ENCODE measurements at regions not wholly inside any gene's neighbourhood (a gene's known extent, or its start where the extent isn't known, plus 50 kb on each side); places are given as distances from the start of the nearest gene placed in this dataset.

GRCh38 chr4:10951306-10951705 is 266.7 kb upstream of the CLNK start:
- DNase-seq (ENCODE audit: low read depth in 4 of 4, low spot score in 3 of 4): no peak

GRCh38 chr4:10949039-10949733 is 264.6 kb upstream of the CLNK start:
- DNase-seq (ENCODE audit: low read depth in 4 of 4, low spot score in 3 of 4): no peak

GRCh38 chr4:10947898-10948297 is 263.3 kb upstream of the CLNK start:
- DNase-seq (ENCODE audit: low read depth in 4 of 4, low spot score in 3 of 4): no peak

- DNase-seq (ENCODE audit: low read depth in 4 of 4, low spot score in 3 of 4): no peak
Measured at GRCh38 chr4:10944321-10944720, 259.8 kb upstream of the CLNK start.

- DNase-seq (ENCODE audit: low read depth in 4 of 4, low spot score in 3 of 4): no peak
Measured at GRCh38 chr4:10942156-10942555, 257.6 kb upstream of the CLNK start.

- no peak for DNase-seq (ENCODE audit: low read depth in 4 of 4, low spot score in 3 of 4)
Measured at GRCh38 chr4:10929818-10930217, 245.2 kb upstream of the CLNK start.

- DNase-seq (ENCODE audit: low read depth in 4 of 4, low spot score in 3 of 4): no peak
Measured at GRCh38 chr4:10925996-10926395, 241.4 kb upstream of the CLNK start.

- no peak for DNase-seq (ENCODE audit: low read depth in 4 of 4, low spot score in 3 of 4)
Measured at GRCh38 chr4:10924274-10924673, 239.7 kb upstream of the CLNK start.

GRCh38 chr4:10917566-10917965 is 233.0 kb upstream of the CLNK start:
- peak in 3 of 4 donors; percentile 12 to 36 (median 20) for DNase-seq (ENCODE audit: low read depth in 4 of 4, low spot score in 3 of 4)

GRCh38 chr4:10898072-10898471 is 213.5 kb upstream of the CLNK start:
- DNase-seq (ENCODE audit: low read depth in 4 of 4, low spot score in 3 of 4): no peak

- DNase-seq (ENCODE audit: low read depth in 4 of 4, low spot score in 3 of 4): no peak
Measured at GRCh38 chr4:10897076-10897475, 212.5 kb upstream of the CLNK start.

GRCh38 chr4:10893395-10893794 is 208.8 kb upstream of the CLNK start:
- no peak for DNase-seq (ENCODE audit: low read depth in 4 of 4, low spot score in 3 of 4)

- DNase-seq (ENCODE audit: low read depth in 4 of 4, low spot score in 3 of 4): no peak
Measured at GRCh38 chr4:10891866-10892265, 207.3 kb upstream of the CLNK start.

- no peak for DNase-seq (ENCODE audit: low read depth in 4 of 4, low spot score in 3 of 4)
Measured at GRCh38 chr4:10889819-10890218, 205.3 kb upstream of the CLNK start.

- no peak for DNase-seq (ENCODE audit: low read depth in 4 of 4, low spot score in 3 of 4)
Measured at GRCh38 chr4:10879411-10880110, 195.0 kb upstream of the CLNK start.

GRCh38 chr4:10878861-10879260 is 194.3 kb upstream of the CLNK start:
- DNase-seq (ENCODE audit: low read depth in 4 of 4, low spot score in 3 of 4): no peak

GRCh38 chr4:10877076-10877475 is 192.5 kb upstream of the CLNK start:
- DNase-seq (ENCODE audit: low read depth in 4 of 4, low spot score in 3 of 4): no peak

- no peak for DNase-seq (ENCODE audit: low read depth in 4 of 4, low spot score in 3 of 4)
Measured at GRCh38 chr4:10875144-10875799, 190.7 kb upstream of the CLNK start.

GRCh38 chr4:10873809-10874208 is 189.2 kb upstream of the CLNK start:
- no peak for DNase-seq (ENCODE audit: low read depth in 4 of 4, low spot score in 3 of 4)

GRCh38 chr4:10872833-10873517 is 188.4 kb upstream of the CLNK start:
- DNase-seq (ENCODE audit: low read depth in 4 of 4, low spot score in 3 of 4): no peak

- DNase-seq (ENCODE audit: low read depth in 4 of 4, low spot score in 3 of 4): no peak
Measured at GRCh38 chr4:10866666-10867065, 182.1 kb upstream of the CLNK start.
